HEK293T (cell line): ENCODE measurements at regions not wholly inside any gene's neighbourhood (a gene's known extent, or its start where the extent isn't known, plus 50 kb on each side); places are given as distances from the start of the nearest gene placed in this dataset.

Experiments
- CTCF ChIA-PET: fragments of 350-600 bp; formaldehyde crosslinking; extraction: SDS; loops from one replicate; lab custom pipeline; 2021; ENCODE audit warnings: antibody characterized with exemption, inconsistent platforms; lab: Yijun Ruan, JAX
- POLR2A ChIA-PET: fragments of 350-600 bp; formaldehyde crosslinking; extraction: SDS; loops from one replicate; lab custom pipeline; 2020; ENCODE audit warnings: antibody characterized with exemption, inconsistent platforms; lab: Yijun Ruan, JAX
- DNase-seq: peaks from one replicate; pipeline ENCODE4 v3.0.0; 2012; ENCODE audit warnings: mixed read lengths; ENCODE audit errors: extremely low spot score
- ARNT ChIP-seq: fragments of 450-650 bp; IDR thresholded peaks from 2 replicates; pipeline ENCODE4 v1.6.1; 2017; ENCODE audit warnings: mild to moderate bottlenecking
- BHLHE40 ChIP-seq: fragments of 450-650 bp; IDR thresholded peaks from 2 replicates; pipeline ENCODE4 v1.6.1; 2016; ENCODE audit warnings: mild to moderate bottlenecking, moderate library complexity, borderline replicate concordance
- CTBP1 ChIP-seq: fragments of 450-650 bp; IDR thresholded peaks from 2 replicates; pipeline ENCODE4 v1.6.1; 2016; ENCODE audit warnings: borderline replicate concordance
- ELF4 ChIP-seq: fragments of 450-650 bp; IDR thresholded peaks from 2 replicates; pipeline ENCODE4 v1.6.1; 2017; ENCODE audit warnings: antibody characterized with exemption
- FOXA1 ChIP-seq: fragments of 450-650 bp; IDR thresholded peaks from 2 replicates; pipeline ENCODE4 v1.6.1; 2016; ENCODE audit warnings: mild to moderate bottlenecking
- FOXK2 ChIP-seq: fragments of 450-650 bp; IDR thresholded peaks from 2 replicates; pipeline ENCODE4 v1.6.1; 2016; ENCODE audit warnings: mild to moderate bottlenecking
- FOXM1 ChIP-seq: fragments of 450-650 bp; IDR thresholded peaks from 2 replicates; pipeline ENCODE4 v1.6.1; 2017; ENCODE audit warnings: mild to moderate bottlenecking, borderline replicate concordance
- HDGF ChIP-seq: fragments of 450-650 bp; IDR thresholded peaks from 2 replicates; pipeline ENCODE4 v1.6.1; 2017; ENCODE audit warnings: antibody characterized with exemption, borderline replicate concordance
- L3MBTL2 ChIP-seq: fragments of 450-650 bp; conservative IDR thresholded peaks from 2 replicates; pipeline ENCODE4 v1.6.1; 2016; ENCODE audit warnings: mild to moderate bottlenecking
- LEF1 ChIP-seq: fragments of 450-650 bp; IDR thresholded peaks from 2 replicates; pipeline ENCODE4 v1.6.1; 2017; ENCODE audit warnings: mild to moderate bottlenecking, borderline replicate concordance
- NFRKB ChIP-seq: fragments of 450-650 bp; IDR thresholded peaks from 2 replicates; pipeline ENCODE4 v1.6.1; 2016; ENCODE audit warnings: mild to moderate bottlenecking, moderate library complexity
- PKNOX1 ChIP-seq: fragments of 450-650 bp; IDR thresholded peaks from 2 replicates; pipeline ENCODE4 v1.6.1; 2016
- SP1 ChIP-seq: fragments of 450-650 bp; IDR thresholded peaks from 2 replicates; pipeline ENCODE4 v1.6.1; 2017
- SUZ12 ChIP-seq: fragments of 450-650 bp; IDR thresholded peaks from 2 replicates; pipeline ENCODE4 v1.6.1; 2016; ENCODE audit warnings: mild to moderate bottlenecking
- TARDBP ChIP-seq: fragments of 450-650 bp; IDR thresholded peaks from 2 replicates; pipeline ENCODE4 v1.6.1; 2016
- ZNF384 ChIP-seq: fragments of 450-650 bp; IDR thresholded peaks from 2 replicates; pipeline ENCODE4 v1.6.1; 2016

- DNase-seq: no peak
- ChIA-PET CTCF (no interaction called here), POLR2A (no interaction called here)
- TF ChIP-seq ARNT (no peak), NFRKB (no peak), TARDBP (no peak), SUZ12 (no peak), L3MBTL2 (no peak), PKNOX1 (no peak)
Measured at GRCh38 chr18:10321576-10321975, 132.9 kb upstream of the APCDD1 start.

DNA sequence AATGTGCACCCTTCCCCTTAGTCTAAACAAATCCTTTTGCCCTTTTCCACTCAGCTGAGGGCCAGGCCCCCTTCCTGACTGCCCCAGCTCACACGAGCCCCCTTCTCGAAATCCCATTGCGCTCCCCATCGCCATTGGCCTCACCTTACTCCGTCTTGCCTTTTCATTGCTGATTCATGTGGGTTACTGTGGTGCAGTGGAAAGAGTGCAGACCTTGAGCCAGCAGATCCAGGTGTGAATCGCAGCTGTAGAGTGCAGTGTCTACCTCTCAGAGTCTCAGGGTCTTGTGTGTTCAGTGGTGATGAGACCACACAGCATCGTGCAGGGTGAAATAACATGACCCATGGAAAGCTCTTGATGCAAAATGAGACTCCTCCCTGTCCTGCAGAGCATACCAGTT lies 132.4 kb upstream of the APCDD1 start:
- DNase-seq: no peak
- ChIA-PET CTCF (no interaction called here), POLR2A (no interaction called here)
- no peak for TF ChIP-seq SUZ12
- TF ChIP-seq ARNT: no peak
- TF ChIP-seq CTBP1: no peak
- TF ChIP-seq NFRKB: no peak
- no peak for TF ChIP-seq SP1

DNA sequence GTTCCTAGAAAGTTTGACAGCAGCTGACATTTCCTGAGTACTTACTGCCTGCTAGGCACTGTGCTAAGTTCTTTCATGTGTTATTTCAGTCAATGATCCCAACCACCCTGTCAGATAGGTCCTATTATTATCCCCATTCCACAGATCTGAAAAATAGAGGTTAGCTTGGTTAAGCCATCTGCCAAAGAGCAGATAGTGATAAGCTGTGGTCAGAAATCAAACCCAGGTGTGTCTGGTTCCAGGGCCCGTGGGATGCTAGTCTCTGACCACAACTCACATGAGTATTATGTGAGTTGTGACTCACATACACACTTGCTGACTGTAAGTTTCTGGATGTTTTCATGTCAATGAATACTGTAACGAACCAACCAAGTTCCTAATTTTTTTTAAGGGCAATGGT lies 132.0 kb upstream of the APCDD1 start:
- no peak for DNase-seq
- POLR2A ChIA-PET: no interaction called here
- no peak for TF ChIP-seq SUZ12
- TF ChIP-seq ARNT: no peak
- no peak for TF ChIP-seq HDGF
- TF ChIP-seq ZNF384: no peak
- no peak for TF ChIP-seq FOXA1
- CTCF ChIA-PET: no interaction called here

DNA sequence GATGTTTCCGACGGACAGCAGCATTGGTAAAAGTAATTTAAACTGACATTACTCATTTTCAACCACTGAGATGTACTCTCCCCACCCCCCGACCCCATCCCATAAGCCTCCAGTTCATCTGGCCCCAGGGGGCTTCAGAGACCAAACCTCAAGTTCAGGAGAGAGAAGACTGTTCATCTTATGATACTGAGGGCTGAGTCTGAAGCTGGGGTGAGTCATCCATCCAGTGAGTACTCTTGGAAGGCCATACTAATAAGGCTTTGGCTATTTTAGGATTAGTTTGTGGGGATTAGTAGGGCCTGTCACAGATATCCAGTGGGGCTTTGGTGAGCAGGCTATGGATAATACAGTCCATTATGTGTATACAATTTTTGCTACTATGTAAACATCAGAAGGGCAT lies 125.3 kb upstream of the APCDD1 start:
- CTCF ChIA-PET: interaction anchor here (0.6 kb wide), 1 partner anchor 40 kb away, joined by 7 read pairs; no protein-coding TSS in a partner anchor
- POLR2A ChIA-PET: no interaction called here
- no peak for DNase-seq
- TF ChIP-seq ELF4 (no peak), SUZ12 (no peak), LEF1 (no peak), BHLHE40 (no peak), FOXM1 (no peak), PKNOX1 (no peak)

GRCh38 chr18:10330428-10330827 lies 124.0 kb upstream of the APCDD1 start:
- DNase-seq: no peak
- CTCF ChIA-PET: no interaction called here
- POLR2A ChIA-PET: no interaction called here
- no peak for TF ChIP-seq ZNF384
- TF ChIP-seq HDGF: no peak
- TF ChIP-seq FOXM1: no peak
- TF ChIP-seq FOXK2: no peak
- no peak for TF ChIP-seq BHLHE40
- TF ChIP-seq FOXA1: no peak
- TF ChIP-seq PKNOX1: no peak
- no peak for TF ChIP-seq LEF1
- no peak for TF ChIP-seq SP1
- TF ChIP-seq ELF4: no peak
- TF ChIP-seq NFRKB: no peak
- no peak for TF ChIP-seq TARDBP
- TF ChIP-seq CTBP1: no peak
- no peak for TF ChIP-seq ARNT
- no peak for TF ChIP-seq L3MBTL2
- no peak for TF ChIP-seq SUZ12

DNA sequence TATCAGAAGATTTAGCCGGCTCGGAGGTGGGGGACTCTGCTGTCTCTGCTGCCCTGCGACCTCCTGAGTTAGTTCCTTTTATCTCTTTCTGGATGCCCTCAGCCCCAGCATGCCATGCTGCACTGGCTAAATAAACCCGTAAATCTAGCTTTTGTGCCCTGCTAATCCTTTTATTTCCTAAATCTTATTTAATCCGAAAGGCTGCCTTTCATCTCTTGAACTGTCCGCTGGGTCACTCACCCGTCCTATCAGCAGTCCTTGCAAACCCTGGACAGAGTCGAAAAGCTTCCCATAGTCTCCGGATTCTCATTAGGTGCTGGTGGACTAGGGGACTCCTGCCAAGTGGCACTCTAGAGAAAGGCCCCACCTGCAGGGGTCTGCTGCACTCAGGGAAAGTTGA lies 122.0 kb upstream of the APCDD1 start:
- no peak for DNase-seq
- ChIA-PET CTCF (no interaction called here), POLR2A (no interaction called here)
- TF ChIP-seq FOXK2 (no peak), NFRKB (no peak), L3MBTL2 (no peak), FOXM1 (no peak), CTBP1 (no peak), ARNT (no peak), SUZ12 (no peak), HDGF (no peak), BHLHE40 (no peak), TARDBP (no peak), ZNF384 (no peak), SP1 (no peak)

GRCh38 chr18:10336749-10337350 lies 117.6 kb upstream of the APCDD1 start:
- DNase-seq: no peak
- ChIA-PET POLR2A (no interaction called here), CTCF (no interaction called here)
- TF ChIP-seq ZNF384 (no peak), BHLHE40 (no peak), TARDBP (no peak), L3MBTL2 (no peak), ARNT (no peak), SP1 (no peak), FOXK2 (no peak), CTBP1 (no peak), FOXA1 (no peak), HDGF (no peak), FOXM1 (no peak), ELF4 (no peak)
